A172 (cell line): ENCODE measurements at regions not wholly inside any gene's neighbourhood (a gene's known extent, or its start where the extent isn't known, plus 50 kb on each side); places are given as distances from the start of the nearest gene placed in this dataset.

Source experiments
- DNase-seq: peaks from one replicate; pipeline ENCODE4 v3.0.0-alpha.2; 2015; ENCODE audit warnings: low spot score

GRCh38 chr5:57842364-57843058, 359.9 kb upstream of the ACTBL2 start:
- peak; percentile 33 for DNase-seq

GRCh38 chr5:57841676-57842363, 359.2 kb upstream of the ACTBL2 start:
- peak; percentile 100 for DNase-seq

GRCh38 chr5:57839437-57840079, 356.9 kb upstream of the ACTBL2 start:
- DNase-seq: no peak

- DNase-seq: peak; percentile 68
Observed at GRCh38 chr5:57839025-57839424, 356.4 kb upstream of the ACTBL2 start.

GRCh38 chr5:57836921-57837320, 354.3 kb upstream of the ACTBL2 start:
- DNase-seq: no peak

- DNase-seq: no peak
Observed at GRCh38 chr5:57836331-57836730, 353.7 kb upstream of the ACTBL2 start.

GRCh38 chr5:57834829-57835608, 352.4 kb upstream of the ACTBL2 start:
- no peak for DNase-seq

GRCh38 chr5:57833489-57833888, 350.9 kb upstream of the ACTBL2 start:
- DNase-seq: no peak

- DNase-seq: peak; percentile 70
Observed at GRCh38 chr5:57832875-57833274, 350.3 kb upstream of the ACTBL2 start.

GRCh38 chr5:57831932-57832331, 349.3 kb upstream of the ACTBL2 start:
- DNase-seq: no peak

GRCh38 chr5:57831090-57831489, 348.5 kb upstream of the ACTBL2 start:
- DNase-seq: no peak

GRCh38 chr5:57828221-57828620, 345.6 kb upstream of the ACTBL2 start:
- no peak for DNase-seq

GRCh38 chr5:57825031-57825686, 342.5 kb upstream of the ACTBL2 start:
- DNase-seq: peak; percentile 97

GRCh38 chr5:57824623-57825022, 342.0 kb upstream of the ACTBL2 start:
- DNase-seq: no peak

- peak; percentile 91 for DNase-seq
Observed at GRCh38 chr5:57824047-57824446, 341.4 kb upstream of the ACTBL2 start.

- no peak for DNase-seq
Observed at GRCh38 chr5:57822651-57823050, 340.0 kb upstream of the ACTBL2 start.

- DNase-seq: no peak
Observed at GRCh38 chr5:57818397-57818796, 335.8 kb upstream of the ACTBL2 start.

GRCh38 chr5:57817924-57818323, 335.3 kb upstream of the ACTBL2 start:
- DNase-seq: no peak

GRCh38 chr5:57817001-57817453, 334.4 kb upstream of the ACTBL2 start:
- DNase-seq: peak; percentile 35

- peak; percentile 99 for DNase-seq
Observed at GRCh38 chr5:57816108-57816507, 333.5 kb upstream of the ACTBL2 start.

- no peak for DNase-seq
Observed at GRCh38 chr5:57805732-57806131, 323.1 kb upstream of the ACTBL2 start.

GRCh38 chr5:57805170-57805569, 322.6 kb upstream of the ACTBL2 start:
- DNase-seq: no peak
